Hematopoietic multipotent progenitor cell treated with erythropoietin and hydrocortisone succinate and interleukin-3 and kit ligand, for 17 days (in vitro differentiated cells): ENCODE measurements at regions not wholly inside any gene's neighbourhood (a gene's known extent, or its start where the extent isn't known, plus 50 kb on each side); places are given as distances from the start of the nearest gene placed in this dataset.

ENCODE experiments used
- DNase-seq: peaks from one replicate; pipeline ENCODE4 v3.0.0-alpha.2; 2015; ENCODE audit warnings: low spot score

DNA sequence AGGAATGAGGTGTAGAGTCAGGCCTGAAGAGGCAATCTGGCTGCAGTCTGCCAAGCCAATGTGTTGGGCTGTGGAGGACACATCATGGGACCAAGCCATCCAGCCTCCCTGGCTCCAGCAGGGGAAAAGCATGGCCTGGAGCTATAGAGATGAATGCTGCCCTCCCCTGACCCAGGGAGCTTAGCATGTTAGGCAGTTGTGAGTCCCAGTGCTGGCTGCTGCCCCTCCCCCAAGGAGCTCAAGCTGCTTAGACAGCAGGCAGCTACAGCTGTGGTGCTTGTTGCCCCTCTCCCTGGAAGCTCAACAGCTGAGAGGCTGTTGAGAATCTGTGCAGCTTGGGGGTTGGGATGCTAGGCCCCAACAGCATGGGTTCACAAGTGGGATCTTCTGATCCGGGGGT is 85.6 kb upstream of the DNAJC19 start:
- no peak for DNase-seq

GRCh38 chr3:181066143-181067087 is 76.9 kb upstream of the DNAJC19 start:
- no peak for DNase-seq

DNA sequence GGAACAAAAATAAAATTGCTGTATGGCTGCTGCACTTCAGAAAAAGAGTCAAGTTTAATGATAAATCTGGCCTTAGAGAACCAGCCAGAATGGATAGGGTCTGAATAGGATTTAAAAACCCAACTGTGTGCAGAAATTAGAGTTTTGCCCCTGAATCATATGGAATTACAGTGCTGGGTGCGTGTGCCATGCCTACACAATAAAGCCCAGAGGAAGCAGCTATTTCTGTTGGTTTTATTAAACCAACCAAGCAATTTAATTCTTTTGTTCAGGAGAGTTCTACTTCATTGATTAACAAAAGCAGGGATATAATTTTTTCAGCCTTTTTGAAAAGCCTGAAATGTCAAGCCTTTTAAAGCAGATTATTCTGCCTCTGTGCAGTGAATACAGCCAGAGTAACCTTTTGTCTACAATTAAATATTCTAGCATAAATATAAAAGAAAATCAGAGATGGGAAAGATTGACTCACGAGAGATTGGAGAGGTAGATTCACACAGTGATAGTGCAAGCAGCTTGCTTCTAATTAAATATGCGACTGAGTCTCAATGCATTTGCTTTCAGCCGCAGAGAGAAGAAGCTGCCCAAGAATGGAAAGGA is 66.7 kb upstream of the DNAJC19 start:
- no peak for DNase-seq

DNA sequence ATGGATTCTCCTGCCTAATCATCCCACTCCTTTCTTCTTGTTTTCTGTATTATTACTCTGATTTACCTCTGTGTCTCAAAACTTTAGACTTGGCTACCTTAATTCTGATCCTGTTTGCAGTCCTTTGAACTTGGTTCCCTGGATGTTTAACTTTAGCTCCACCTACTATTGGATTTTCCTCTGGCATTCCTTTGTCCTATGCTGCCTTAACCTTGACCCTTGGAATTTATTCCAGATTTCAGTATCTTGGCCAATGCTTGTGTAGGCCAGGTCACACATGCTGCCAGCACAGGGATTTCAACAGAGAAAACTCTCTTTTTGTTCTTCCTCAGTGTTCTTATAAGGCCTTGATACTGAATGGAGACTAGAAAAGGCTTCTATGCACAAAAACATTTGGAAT is 65.0 kb upstream of the DNAJC19 start:
- no peak for DNase-seq

DNA sequence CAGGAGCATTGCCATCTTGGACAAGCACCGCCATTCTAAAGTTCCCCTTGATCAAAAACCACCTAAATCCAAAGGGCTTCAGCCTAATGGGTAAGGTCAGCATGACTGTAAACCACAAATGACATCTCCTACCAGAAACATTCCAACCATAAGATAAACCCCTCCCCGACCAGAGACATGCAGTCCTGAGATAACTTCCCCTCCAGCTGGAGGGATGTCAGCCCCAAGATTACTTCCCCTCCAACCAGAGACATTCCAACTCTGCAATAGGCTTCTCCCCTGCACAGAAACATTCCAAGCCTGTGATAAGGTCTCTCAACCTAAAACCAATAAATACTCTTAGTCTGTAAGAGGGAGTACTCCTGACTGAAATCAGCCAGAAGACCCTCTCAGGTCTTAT is 62.7 kb upstream of the DNAJC19 start:
- no peak for DNase-seq

- DNase-seq: no peak
Measured at GRCh38 chr3:181050738-181051137, 61.2 kb upstream of the DNAJC19 start.

DNA sequence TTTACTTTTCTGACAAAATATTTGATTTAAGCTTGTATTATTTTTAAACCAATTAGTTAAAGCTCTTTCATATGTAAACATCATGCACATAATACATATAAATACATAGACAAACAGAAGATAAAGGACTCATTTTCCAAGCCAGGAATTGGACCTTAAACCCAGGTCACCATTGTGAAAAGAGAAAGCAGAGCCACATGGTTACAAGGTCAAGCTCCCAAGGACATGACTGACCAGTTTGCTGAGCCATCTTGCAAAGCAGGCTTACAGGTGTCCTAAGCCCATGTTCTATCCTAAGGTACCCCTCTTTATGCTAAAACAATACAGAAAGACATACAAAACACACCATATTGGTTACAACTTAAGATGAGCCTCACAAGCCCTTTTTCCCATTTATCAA is 50.5 kb upstream of the DNAJC19 start:
- DNase-seq: no peak
